ENCODE measurements at regions not wholly inside any gene's neighbourhood (a gene's known extent, or its start where the extent isn't known, plus 50 kb on each side); places are given as distances from the start of the nearest gene placed in this dataset.

DNA sequence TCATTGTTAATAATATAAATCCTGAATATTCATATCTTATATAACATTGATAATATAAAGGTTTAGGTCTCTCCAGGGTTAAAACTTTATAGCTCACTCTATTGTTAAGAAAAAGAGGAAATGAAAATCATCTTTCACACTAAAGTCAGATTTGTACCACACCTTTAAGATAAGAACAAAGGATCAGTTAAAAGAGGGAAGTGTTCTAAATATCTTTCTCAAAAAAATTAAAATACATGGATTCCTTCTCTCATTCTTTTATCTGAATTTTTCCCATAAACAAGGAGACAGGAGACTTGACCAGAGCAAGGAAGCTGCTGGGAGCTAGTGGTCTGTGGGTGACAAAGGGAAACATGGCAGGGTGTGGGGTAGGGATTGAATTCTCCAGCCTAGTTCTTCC is 323.0 kb upstream of the CPXCR1 start:
- TF ChIP-seq, protein P1, sequence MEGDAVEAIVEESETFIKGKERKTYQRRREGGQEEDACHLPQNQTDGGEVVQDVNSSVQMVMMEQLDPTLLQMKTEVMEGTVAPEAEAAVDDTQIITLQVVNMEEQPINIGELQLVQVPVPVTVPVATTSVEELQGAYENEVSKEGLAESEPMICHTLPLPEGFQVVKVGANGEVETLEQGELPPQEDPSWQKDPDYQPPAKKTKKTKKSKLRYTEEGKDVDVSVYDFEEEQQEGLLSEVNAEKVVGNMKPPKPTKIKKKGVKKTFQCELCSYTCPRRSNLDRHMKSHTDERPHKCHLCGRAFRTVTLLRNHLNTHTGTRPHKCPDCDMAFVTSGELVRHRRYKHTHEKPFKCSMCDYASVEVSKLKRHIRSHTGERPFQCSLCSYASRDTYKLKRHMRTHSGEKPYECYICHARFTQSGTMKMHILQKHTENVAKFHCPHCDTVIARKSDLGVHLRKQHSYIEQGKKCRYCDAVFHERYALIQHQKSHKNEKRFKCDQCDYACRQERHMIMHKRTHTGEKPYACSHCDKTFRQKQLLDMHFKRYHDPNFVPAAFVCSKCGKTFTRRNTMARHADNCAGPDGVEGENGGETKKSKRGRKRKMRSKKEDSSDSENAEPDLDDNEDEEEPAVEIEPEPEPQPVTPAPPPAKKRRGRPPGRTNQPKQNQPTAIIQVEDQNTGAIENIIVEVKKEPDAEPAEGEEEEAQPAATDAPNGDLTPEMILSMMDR (IDR thresholded peaks at IDR 0.05) = no peak
- TF ChIP-seq POLR2A (IDR thresholded peaks at IDR 0.05) = no peak

Measured in Peyer's patch (tissue), 4 donors.